ENCODE measurements at regions not wholly inside any gene's neighbourhood (a gene's known extent, or its start where the extent isn't known, plus 50 kb on each side); places are given as distances from the start of the nearest gene placed in this dataset.
"Not testable (repeated sequence)": the region's sequence is repeated elsewhere in the genome, so short reads cannot be mapped to it uniquely, and the experiment has no call there.

DNA sequence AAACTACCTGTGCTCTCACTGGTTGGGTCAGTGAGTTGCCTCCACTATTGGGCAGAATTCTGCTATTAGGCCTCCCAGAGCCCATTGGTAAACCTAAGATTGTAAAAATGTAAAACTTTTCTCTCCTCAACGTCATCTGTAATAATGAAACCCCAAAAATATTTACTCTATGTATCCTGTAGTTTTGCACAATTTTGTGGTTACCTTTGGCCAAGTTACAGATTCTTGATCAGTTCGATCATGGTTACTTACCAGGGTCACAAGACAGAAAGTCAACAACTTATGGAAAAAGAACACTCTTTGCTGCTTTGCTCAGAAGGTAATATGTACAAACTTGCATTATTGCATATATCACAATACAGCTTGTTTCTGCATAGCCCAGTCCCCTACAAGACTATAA lies 83.7 kb upstream of the KIF2A start:
- TF ChIP-seq FOXK2 (IDR thresholded peaks at IDR 0.05); BHLHE40 (IDR thresholded peaks at IDR 0.05; ENCODE audit: borderline replicate concordance); SP1 (IDR thresholded peaks at IDR 0.05); SUZ12 (IDR thresholded peaks at IDR 0.05); L3MBTL2 (conservative IDR thresholded peaks at IDR 0.05); ZNF384 (IDR thresholded peaks at IDR 0.05); TARDBP (IDR thresholded peaks at IDR 0.05); FOXA1 (IDR thresholded peaks at IDR 0.05); ARNT (IDR thresholded peaks at IDR 0.05); FOXM1 (IDR thresholded peaks at IDR 0.05; ENCODE audit: borderline replicate concordance); ELF4 (IDR thresholded peaks at IDR 0.05); PKNOX1 (IDR thresholded peaks at IDR 0.05): not testable (repeated sequence)
